H1 (cell line): ENCODE measurements at regions not wholly inside any gene's neighbourhood (a gene's known extent, or its start where the extent isn't known, plus 50 kb on each side); places are given as distances from the start of the nearest gene placed in this dataset.

Experiments used
- CTCF ChIA-PET: fragments of 300-600 bp; sonication (Branson Sonifier 250); formaldehyde crosslinking; loops from one replicate; lab custom pipeline; 2021; ENCODE audit not compliant: partially characterized antibody; lab: Charles Lee
- POLR2A ChIA-PET: fragments of 300-600 bp; sonication (Branson Sonifier 250); formaldehyde crosslinking; loops from one replicate; lab custom pipeline; 2021; ENCODE audit warnings: inconsistent platforms; ENCODE audit not compliant: partially characterized antibody; lab: Charles Lee
- DNase-seq, 2 experiments: peaks; one replicate each; pipeline versions ENCODE4 v3.0.0 to v3.0.0-alpha.2; 2010 to 2022; ENCODE audit warnings: low spot score in 2 of 2, low read depth in 1 of 2, mixed read lengths in 1 of 2
- FAIRE-seq: peaks from 2 replicates; lab custom pipeline; 2011; peaks lifted over from hg19 to GRCh38; lab: Jason Lieb, UNC
- H2AFZ ChIP-seq: 2 replicates; pipeline ENCODE4 v1.8.1; 2012; ENCODE audit warnings: low read length, inconsistent platforms
- H2AK5ac ChIP-seq: 2 replicates; pipeline ENCODE4 v1.6.1; 2013; ENCODE audit warnings: low read depth, low read length
- H2BK120ac ChIP-seq: replicated peaks from 2 replicates; pipeline ENCODE3; 2013; ENCODE audit warnings: low read depth, low read length, inconsistent platforms
- H2BK12ac ChIP-seq: 2 replicates; pipeline ENCODE4 v1.6.1; 2013; ENCODE audit warnings: low read depth, low read length
- H2BK15ac ChIP-seq: 2 replicates; pipeline ENCODE4 v1.6.1; 2013; ENCODE audit warnings: low read length
- H2BK20ac ChIP-seq: 2 replicates; pipeline ENCODE4 v1.6.1; 2013; ENCODE audit warnings: low read length
- H2BK5ac ChIP-seq: 2 replicates; pipeline ENCODE4 v1.6.1; 2013; ENCODE audit warnings: low read depth, low read length
- H3K14ac ChIP-seq: 2 replicates; pipeline ENCODE4 v1.6.1; 2013; ENCODE audit warnings: inconsistent platforms; ENCODE audit not compliant: insufficient read length
- H3K18ac ChIP-seq: 2 replicates; pipeline ENCODE4 v1.6.1; 2013; ENCODE audit warnings: low read length; ENCODE audit errors: extremely low read depth
- H3K23ac ChIP-seq: 2 replicates; pipeline ENCODE4 v1.6.1; 2013; ENCODE audit warnings: inconsistent platforms; ENCODE audit not compliant: insufficient read length
- H3K23me2 ChIP-seq: 2 replicates; pipeline ENCODE4 v1.6.1; 2013; ENCODE audit warnings: low read depth, low read length
- H3K27ac ChIP-seq: 2 replicates; pipeline ENCODE4 v1.6.1; 2011; ENCODE audit warnings: low read depth, low read length, inconsistent platforms
- H3K27me3 ChIP-seq, 4 experiments: replicated peaks in 1 of 4; 1 replicate in 1 of 4; 2 replicates in 3 of 4; pipeline versions ENCODE4 v1.6.1 to v1.8.1; 2011 to 2013; ENCODE audit warnings: low read length in 3 of 4, mild to moderate bottlenecking in 3 of 4, inconsistent platforms in 2 of 4, mixed read lengths in 2 of 4, moderate library complexity in 1 of 4; ENCODE audit not compliant: control insufficient read depth in 3 of 4, insufficient read depth in 3 of 4; ENCODE audit errors: extremely low read depth in 1 of 4
- H3K36me3 ChIP-seq, 4 experiments: 2 replicates each; pipeline versions ENCODE4 v1.6.1 to v1.8.1; 2011 to 2013; ENCODE audit warnings: mild to moderate bottlenecking in 4 of 4, low read length in 3 of 4, moderate library complexity in 2 of 4, control low read depth in 1 of 4, inconsistent platforms in 1 of 4; ENCODE audit not compliant: insufficient read depth in 4 of 4, control insufficient read depth in 2 of 4
- H3K4ac ChIP-seq: replicated peaks from 2 replicates; pipeline ENCODE3; 2013; ENCODE audit warnings: low read length, low read depth, mixed read lengths, inconsistent platforms; ENCODE audit not compliant: insufficient read length
- H3K4me1 ChIP-seq, 4 experiments: replicated peaks in 1 of 4; 1 replicate in 1 of 4; 2 replicates in 3 of 4; pipeline versions ENCODE4 v1.6.1 to v1.8.1; 2011 to 2013; ENCODE audit warnings: low read length in 3 of 4, inconsistent platforms in 2 of 4, mixed read lengths in 1 of 4; ENCODE audit not compliant: insufficient read depth in 4 of 4, control insufficient read depth in 3 of 4
- H3K4me2 ChIP-seq, 2 experiments: 2 replicates each; pipeline versions ENCODE4 v1.6.1 to v1.8.1; 2011 to 2013; ENCODE audit warnings: low read depth in 2 of 2, low read length in 2 of 2, control low read depth in 1 of 2, inconsistent platforms in 1 of 2, mild to moderate bottlenecking in 1 of 2; ENCODE audit not compliant: insufficient read depth in 1 of 2
- H3K4me3 ChIP-seq, 4 experiments: fragments of 200-600, 300-600 bp in 1 of 4; sonication (generic), shearing (Covaris generic), sonication (Bioruptor Twin) in 1 of 4; 2 replicates each; pipeline versions ENCODE4 v1.5.1 to v1.8.1; 2011 to 2016; ENCODE audit warnings: low read length in 4 of 4, low read depth in 3 of 4, control low read depth in 2 of 4, inconsistent platforms in 2 of 4, mild to moderate bottlenecking in 2 of 4, mixed read lengths in 1 of 4, moderate library complexity in 1 of 4; ENCODE audit not compliant: insufficient read depth in 2 of 4; ENCODE audit errors: extremely low read depth in 1 of 4
- H3K56ac ChIP-seq: replicated peaks from 2 replicates; pipeline ENCODE3; 2013; ENCODE audit warnings: low read depth, mild to moderate bottlenecking, mixed read lengths, low read length, inconsistent platforms; ENCODE audit not compliant: insufficient read length
- H3K79me1 ChIP-seq: 2 replicates; pipeline ENCODE4 v1.6.1; 2013; ENCODE audit warnings: low read depth, low read length, control low read depth
- H3K79me2 ChIP-seq, 2 experiments: 2 replicates each; pipeline versions ENCODE4 v1.6.1 to v1.8.1; 2012 to 2013; ENCODE audit warnings: low read length in 2 of 2, mild to moderate bottlenecking in 2 of 2, inconsistent platforms in 1 of 2; ENCODE audit not compliant: insufficient read depth in 2 of 2, control insufficient read depth in 1 of 2
- H3K9ac ChIP-seq, 4 experiments: replicated peaks in 1 of 4; 1 replicate in 1 of 4; 2 replicates in 3 of 4; pipeline versions ENCODE4 v1.6.1 to v1.8.1; 2011 to 2013; ENCODE audit warnings: low read depth in 3 of 4, low read length in 3 of 4, control low read depth in 2 of 4, mild to moderate bottlenecking in 2 of 4, moderate library complexity in 2 of 4, inconsistent platforms in 1 of 4; ENCODE audit errors: extremely low read depth in 1 of 4
- H3K9me3 ChIP-seq, 2 experiments: 2 replicates each; pipeline versions ENCODE4 v1.6.1 to v1.8.1; 2012 to 2013; ENCODE audit warnings: mild to moderate bottlenecking in 2 of 2, moderate library complexity in 2 of 2, control low read depth in 1 of 2, inconsistent platforms in 1 of 2, low read depth in 1 of 2, low read length in 1 of 2, mixed read lengths in 1 of 2; ENCODE audit not compliant: insufficient read depth in 2 of 2
- H4K20me1 ChIP-seq, 2 experiments: replicated peaks in 1 of 2; 2 replicates each; pipeline versions ENCODE3 to v1.8.1; 2011 to 2013; ENCODE audit warnings: inconsistent platforms in 2 of 2, low read length in 2 of 2, mild to moderate bottlenecking in 1 of 2; ENCODE audit not compliant: insufficient read depth in 2 of 2, control insufficient read depth in 1 of 2
- H4K5ac ChIP-seq: 2 replicates; pipeline ENCODE4 v1.6.1; 2013; ENCODE audit warnings: low read length, low read depth, mixed read lengths, inconsistent platforms; ENCODE audit not compliant: insufficient read length
- H4K8ac ChIP-seq: 2 replicates; pipeline ENCODE4 v1.8.0; 2013; ENCODE audit warnings: mild to moderate bottlenecking, moderate library complexity, low read length, inconsistent platforms; ENCODE audit not compliant: insufficient read depth; ENCODE audit errors: extremely low read depth
- H4K91ac ChIP-seq: replicated peaks from 2 replicates; pipeline ENCODE3; 2013; ENCODE audit warnings: low read length, mixed read lengths, inconsistent platforms; ENCODE audit not compliant: insufficient read length
- CTBP2 ChIP-seq: IDR thresholded peaks from 2 replicates; pipeline ENCODE4 v1.7.0; 2011; ENCODE audit warnings: borderline replicate concordance, mild to moderate bottlenecking, moderate library complexity, mixed read lengths, low read length; ENCODE audit not compliant: insufficient read depth, insufficient read length
- EGR1 ChIP-seq: IDR thresholded peaks from 2 replicates; pipeline ENCODE4 v1.6.1; 2011; ENCODE audit warnings: low read depth, low read length, borderline replicate concordance
- GABPA ChIP-seq: IDR thresholded peaks from 2 replicates; pipeline ENCODE4 v1.6.1; 2011; ENCODE audit warnings: mild to moderate bottlenecking, low read length, moderate library complexity, borderline replicate concordance; ENCODE audit not compliant: insufficient read depth
- KDM4A ChIP-seq: IDR thresholded peaks from one replicate; pipeline ENCODE4 v1.7.1; 2012; ENCODE audit warnings: low read depth, mild to moderate bottlenecking, moderate library complexity, low read length, inconsistent platforms; ENCODE audit not compliant: severe bottlenecking
- NRF1 ChIP-seq: IDR thresholded peaks from 2 replicates; pipeline ENCODE4 v1.6.1; 2011; ENCODE audit warnings: mild to moderate bottlenecking, low read depth, low read length, improper control_type of control experiment
- RBBP5 ChIP-seq: IDR thresholded peaks from 2 replicates; pipeline ENCODE4 v1.7.1; 2012; ENCODE audit warnings: low read depth, mild to moderate bottlenecking, inconsistent platforms, low read length, moderate library complexity, borderline replicate concordance
- RXRA ChIP-seq: IDR thresholded peaks from 2 replicates; pipeline ENCODE4 v1.6.1; 2011; ENCODE audit warnings: low read depth, mild to moderate bottlenecking, low read length, moderate library complexity; ENCODE audit not compliant: insufficient read depth
- SIX5 ChIP-seq: IDR thresholded peaks from 2 replicates; pipeline ENCODE4 v1.6.1; 2011; ENCODE audit warnings: mild to moderate bottlenecking, low read depth, low read length
- TEAD4 ChIP-seq: IDR thresholded peaks from 2 replicates; pipeline ENCODE4 v1.6.1; 2012; ENCODE audit warnings: low read depth, low read length, inconsistent platforms, mixed read lengths
- WGBS, 2 experiments: shearing (Covaris generic) in 1 of 2; methylation state at CpG; one replicate each; pipeline versions ENCODE4 v1.1.6 to v1.1.7; 2013 to 2015; ENCODE audit warnings: low lambda C conversion rate in 2 of 2, mixed read lengths in 2 of 2, inconsistent platforms in 1 of 2, low coverage in 1 of 2, missing lambda C conversion rate in 1 of 2; ENCODE audit not compliant: insufficient replicate concordance in 2 of 2, insufficient coverage in 1 of 2, insufficient read length in 1 of 2; ENCODE audit errors: extremely low coverage in 1 of 2, missing lambda C conversion rate in 1 of 2; 5-methylcytosine and 5-hydroxymethylcytosine counted together
- TF ChIP-seq, protein P1 (sequence below): IDR thresholded peaks from 2 replicates; pipeline ENCODE4 v1.6.1; 2012; ENCODE audit warnings: low read length, inconsistent platforms

DNA sequence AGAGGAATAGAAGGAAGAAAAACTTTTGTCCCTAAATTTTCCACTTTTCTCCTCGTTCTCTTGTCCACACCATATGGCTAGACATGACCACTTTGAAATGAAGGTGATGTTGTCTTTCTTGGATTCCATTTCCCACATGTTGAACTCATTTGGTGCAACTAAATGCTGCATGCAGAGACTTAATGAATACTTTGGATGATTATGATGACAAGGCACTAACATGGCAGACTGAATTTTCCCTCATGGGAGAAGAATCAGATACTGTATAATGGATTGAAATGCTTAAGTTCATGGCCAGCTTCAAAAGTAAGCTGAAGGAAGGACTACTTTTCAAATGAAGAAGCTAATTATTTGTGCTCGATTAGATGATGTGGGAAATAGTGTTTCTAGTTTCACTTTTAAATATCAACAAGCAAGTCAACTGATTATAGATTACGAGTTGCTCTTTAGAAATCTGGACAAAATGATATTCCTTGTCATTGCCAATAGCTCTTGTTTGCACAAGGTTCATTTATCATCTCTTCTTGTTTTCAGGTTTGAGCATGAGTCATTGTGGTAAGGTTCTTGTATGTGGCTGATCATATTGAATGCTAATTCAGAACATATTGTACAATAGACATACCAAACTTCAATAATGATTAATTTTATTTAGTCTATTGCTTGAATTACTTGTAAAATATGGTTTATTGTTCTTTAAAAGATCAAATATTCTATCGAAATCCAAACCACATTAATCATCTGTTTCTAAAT lies 501.3 kb upstream of the FTMT start:
- H3K23me2 ChIP-seq, result no peaks in the 10 kb centered on the region
- no peaks in the 10 kb centered on the region for H3K4me1 ChIP-seq
- H3K27me3 ChIP-seq, result no peaks in the 10 kb centered on the region
- ChIA-PET POLR2A (no interaction called here), CTCF (interaction anchor here (0.6 kb wide), 1 partner anchor 316 kb away, joined by 3 read pairs; no protein-coding TSS in a partner anchor)
- H3K79me2 ChIP-seq, result no peaks in the 10 kb centered on the region
- no peak overlapping the region for H3K27ac ChIP-seq
- TF ChIP-seq GABPA (no peak), SIX5 (no peak), EGR1 (no peak), KDM4A (no peak), CTBP2 (no peak), TEAD4 (no peak), RXRA (no peak), RBBP5 (no peak), NRF1 (no peak)
- TF ChIP-seq, protein P1, sequence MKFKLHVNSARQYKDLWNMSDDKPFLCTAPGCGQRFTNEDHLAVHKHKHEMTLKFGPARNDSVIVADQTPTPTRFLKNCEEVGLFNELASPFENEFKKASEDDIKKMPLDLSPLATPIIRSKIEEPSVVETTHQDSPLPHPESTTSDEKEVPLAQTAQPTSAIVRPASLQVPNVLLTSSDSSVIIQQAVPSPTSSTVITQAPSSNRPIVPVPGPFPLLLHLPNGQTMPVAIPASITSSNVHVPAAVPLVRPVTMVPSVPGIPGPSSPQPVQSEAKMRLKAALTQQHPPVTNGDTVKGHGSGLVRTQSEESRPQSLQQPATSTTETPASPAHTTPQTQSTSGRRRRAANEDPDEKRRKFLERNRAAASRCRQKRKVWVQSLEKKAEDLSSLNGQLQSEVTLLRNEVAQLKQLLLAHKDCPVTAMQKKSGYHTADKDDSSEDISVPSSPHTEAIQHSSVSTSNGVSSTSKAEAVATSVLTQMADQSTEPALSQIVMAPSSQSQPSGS, result no peak
- no peak overlapping the region for H2BK15ac ChIP-seq
- no peak overlapping the region for H4K8ac ChIP-seq
- no peak overlapping the region for H3K9ac ChIP-seq
- H3K14ac ChIP-seq, result no peak overlapping the region
- no peak for FAIRE-seq
- H3K4me2 ChIP-seq, result no peak overlapping the region
- H4K5ac ChIP-seq, result no peak overlapping the region
- no peak overlapping the region for H3K18ac ChIP-seq
- no peak overlapping the region for H4K91ac ChIP-seq
- no peaks in the 10 kb centered on the region for H3K36me3 ChIP-seq
- no peak overlapping the region for H3K4ac ChIP-seq
- no peak overlapping the region for H3K4me3 ChIP-seq
- H2AK5ac ChIP-seq, result no peak overlapping the region
- 70% methylated on average over 4 of the region's 4 CpGs; no CpG with 5 or more reads in 1 of the 2 experiments for WGBS, 2 experiments
- DNase-seq, result no peak
- H3K79me1 ChIP-seq, result no peaks in the 10 kb centered on the region
- H2AFZ ChIP-seq, result no peak overlapping the region
- H2BK20ac ChIP-seq, result no peak overlapping the region
- H2BK12ac ChIP-seq, result no peak overlapping the region
- H4K20me1 ChIP-seq, result no peaks in the 10 kb centered on the region
- H2BK5ac ChIP-seq, result no peak overlapping the region
- H3K23ac ChIP-seq, result no peak overlapping the region
- H3K9me3 ChIP-seq, result no peaks in the 10 kb centered on the region
- H3K56ac ChIP-seq, result no peak overlapping the region
- no peak overlapping the region for H2BK120ac ChIP-seq
